Keratinocyte (primary cell): ENCODE measurements at regions not wholly inside any gene's neighbourhood (a gene's known extent, or its start where the extent isn't known, plus 50 kb on each side); places are given as distances from the start of the nearest gene placed in this dataset.

Source experiments
- DNase-seq: peaks from one replicate; pipeline ENCODE4 v3.0.0-alpha.2; 2011; ENCODE audit warnings: low read depth, missing footprints, low spot score
- FAIRE-seq: peaks from 2 replicates; lab custom pipeline; 2011; peaks lifted over from hg19 to GRCh38; lab: Jason Lieb, UNC
- H2AFZ ChIP-seq: 2 replicates; pipeline ENCODE4 v1.6.0; 2012; ENCODE audit warnings: low read length, control low read depth, inconsistent platforms; ENCODE audit not compliant: control insufficient read depth
- H3K27ac ChIP-seq: 2 replicates; pipeline ENCODE4 v1.5.1; 2011; ENCODE audit warnings: low read length; ENCODE audit not compliant: control insufficient read depth, insufficient read depth
- H3K27me3 ChIP-seq: 3 replicates; pipeline ENCODE4 v1.6.0; 2011; ENCODE audit warnings: low read length; ENCODE audit not compliant: control insufficient read depth, insufficient read depth; ENCODE audit errors: extremely low read depth
- H3K36me3 ChIP-seq, 2 experiments: 2 replicates in 1 of 2; 3 replicates in 1 of 2; pipeline ENCODE4 v1.5.1; 2011; ENCODE audit warnings: low read length in 2 of 2, mild to moderate bottlenecking in 1 of 2; ENCODE audit not compliant: control insufficient read depth in 2 of 2, insufficient read depth in 2 of 2; ENCODE audit errors: extremely low read depth in 1 of 2
- H3K4me1 ChIP-seq: 3 replicates; pipeline ENCODE4 v1.5.1; 2011; ENCODE audit warnings: low read length; ENCODE audit not compliant: control insufficient read depth, insufficient read depth; ENCODE audit errors: extremely low read depth
- H3K4me2 ChIP-seq: 3 replicates; pipeline ENCODE4 v1.6.0; 2011; ENCODE audit warnings: low read depth, low read length; ENCODE audit not compliant: control insufficient read depth, insufficient read depth; ENCODE audit errors: extremely low read depth
- H3K4me3 ChIP-seq, 3 experiments: fragments of 200-600 bp in 1 of 3; sonication (generic) in 1 of 3; 2 replicates in 2 of 3; 3 replicates in 1 of 3; pipeline ENCODE4 v1.5.1; 2011 to 2016; ENCODE audit warnings: low read length in 3 of 3, mild to moderate bottlenecking in 3 of 3, control low read depth in 2 of 3, inconsistent platforms in 1 of 3, low read depth in 1 of 3, mixed read lengths in 1 of 3, mixed run types in 1 of 3, moderate library complexity in 1 of 3; ENCODE audit not compliant: control insufficient read depth in 2 of 3, insufficient read depth in 2 of 3; ENCODE audit errors: extremely low read depth in 1 of 3
- H3K79me2 ChIP-seq: 2 replicates; pipeline ENCODE4 v1.6.0; 2012; ENCODE audit warnings: low read length; ENCODE audit not compliant: control insufficient read depth, insufficient read depth
- H3K9ac ChIP-seq: 3 replicates; pipeline ENCODE4 v1.6.0; 2011; ENCODE audit warnings: low read length; ENCODE audit not compliant: control insufficient read depth, insufficient read depth; ENCODE audit errors: extremely low read depth
- H3K9me1 ChIP-seq: 3 replicates; pipeline ENCODE4 v1.6.0; 2011; ENCODE audit warnings: low read length; ENCODE audit not compliant: control insufficient read depth, insufficient read depth; ENCODE audit errors: extremely low read depth
- H3K9me3 ChIP-seq: 2 replicates; pipeline ENCODE4 v1.5.1; 2012; ENCODE audit warnings: low read depth, low read length; ENCODE audit not compliant: control insufficient read depth
- H4K20me1 ChIP-seq: 3 replicates; pipeline ENCODE4 v1.6.0; 2011; ENCODE audit warnings: low read length; ENCODE audit not compliant: control insufficient read depth, insufficient read depth; ENCODE audit errors: extremely low read depth
- EZH2 ChIP-seq: IDR thresholded peaks from one replicate; pipeline ENCODE4 v1.6.1; 2012; ENCODE audit warnings: inconsistent platforms, mild to moderate bottlenecking, low read length, moderate library complexity
- dilution Hi-C: fragments of 300-500 bp; cut with MboI; formaldehyde crosslinking; loops from one replicate; pipeline ENCODE4 v1.7.0; 2020; ENCODE audit warnings: low sequenced_read_pairs; ENCODE audit not compliant: extremely low pct_ligation_motif_present
- TF ChIP-seq, protein P1 (sequence below), 3 experiments: IDR thresholded peaks in 1 of 3; conservative IDR thresholded peaks in 1 of 3; optimal IDR thresholded peaks in 1 of 3; 2 replicates in 2 of 3; 3 replicates in 1 of 3; pipeline versions ENCODE3 to v1.5.1; 2011; ENCODE audit warnings: low read length in 3 of 3, mild to moderate bottlenecking in 3 of 3, moderate library complexity in 2 of 3, control low read depth in 1 of 3, inconsistent platforms in 1 of 3; ENCODE audit not compliant: insufficient read depth in 2 of 3; ENCODE audit errors: extremely low read depth in 1 of 3

DNA sequence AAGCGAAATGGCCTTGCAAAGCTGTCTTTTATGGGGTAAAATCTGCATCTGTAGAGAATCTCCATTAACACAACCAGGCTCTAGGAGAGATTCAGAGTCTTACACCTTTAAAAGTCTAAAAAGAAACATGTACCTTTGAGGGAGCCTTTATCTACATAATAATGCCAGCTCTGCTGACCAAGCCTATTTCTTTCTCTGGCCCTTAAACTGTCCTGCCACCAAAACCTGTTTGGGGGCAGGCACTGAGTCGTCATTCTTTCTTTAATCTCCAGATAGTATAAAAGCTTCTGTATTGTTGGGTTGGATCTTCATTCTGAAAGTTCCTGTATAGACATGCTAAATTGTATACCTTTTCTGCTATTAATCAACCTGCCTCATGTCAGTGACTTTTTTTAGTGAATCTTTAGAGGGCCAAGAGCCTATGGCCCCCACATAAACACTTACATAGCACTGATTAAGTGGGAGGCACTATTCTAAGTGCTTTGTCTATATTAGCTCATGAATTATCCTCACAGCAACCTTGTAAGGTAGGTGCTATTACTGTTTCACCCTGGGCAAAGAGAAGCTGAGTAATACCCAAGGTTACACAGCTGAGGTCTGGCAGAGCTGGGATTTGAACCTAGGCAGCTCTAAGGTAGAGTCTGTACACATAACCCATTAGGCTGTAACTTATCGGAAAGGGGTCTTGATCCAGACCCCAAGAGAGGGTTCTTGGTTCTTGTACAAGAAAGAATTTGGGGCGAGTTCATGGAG lies 232.3 kb upstream of the DTNBP1 start:
- Histone ChIP-seq H2AFZ (no peak overlapping the region), H3K4me1 (peaks cover 9% of the 10 kb centered on the region), H3K27ac (no peak overlapping the region), H3K9ac (no peak overlapping the region), H3K9me3 (no peaks in the 10 kb centered on the region), H3K4me2 (no peak overlapping the region), H4K20me1 (no peaks in the 10 kb centered on the region), H3K4me3 (no peak overlapping the region), H3K27me3 (no peaks in the 10 kb centered on the region), H3K79me2 (no peaks in the 10 kb centered on the region), H3K36me3 (no peaks in the 10 kb centered on the region), H3K9me1 (no peaks in the 10 kb centered on the region)
- FAIRE-seq: no peak
- no peak for TF ChIP-seq EZH2
- TF ChIP-seq, protein P1, sequence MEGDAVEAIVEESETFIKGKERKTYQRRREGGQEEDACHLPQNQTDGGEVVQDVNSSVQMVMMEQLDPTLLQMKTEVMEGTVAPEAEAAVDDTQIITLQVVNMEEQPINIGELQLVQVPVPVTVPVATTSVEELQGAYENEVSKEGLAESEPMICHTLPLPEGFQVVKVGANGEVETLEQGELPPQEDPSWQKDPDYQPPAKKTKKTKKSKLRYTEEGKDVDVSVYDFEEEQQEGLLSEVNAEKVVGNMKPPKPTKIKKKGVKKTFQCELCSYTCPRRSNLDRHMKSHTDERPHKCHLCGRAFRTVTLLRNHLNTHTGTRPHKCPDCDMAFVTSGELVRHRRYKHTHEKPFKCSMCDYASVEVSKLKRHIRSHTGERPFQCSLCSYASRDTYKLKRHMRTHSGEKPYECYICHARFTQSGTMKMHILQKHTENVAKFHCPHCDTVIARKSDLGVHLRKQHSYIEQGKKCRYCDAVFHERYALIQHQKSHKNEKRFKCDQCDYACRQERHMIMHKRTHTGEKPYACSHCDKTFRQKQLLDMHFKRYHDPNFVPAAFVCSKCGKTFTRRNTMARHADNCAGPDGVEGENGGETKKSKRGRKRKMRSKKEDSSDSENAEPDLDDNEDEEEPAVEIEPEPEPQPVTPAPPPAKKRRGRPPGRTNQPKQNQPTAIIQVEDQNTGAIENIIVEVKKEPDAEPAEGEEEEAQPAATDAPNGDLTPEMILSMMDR (optimal IDR thresholded peaks at IDR 0.05 in 1 of 3, IDR thresholded peaks at IDR 0.05 in 1 of 3, conservative IDR thresholded peaks at IDR 0.05 in 1 of 3; ENCODE audit: extremely low read depth in 1 of 3, insufficient read depth in 2 of 3, low read length in 3 of 3): no peak
- no peak for DNase-seq
- dilution Hi-C loops: no loop called here

DNA sequence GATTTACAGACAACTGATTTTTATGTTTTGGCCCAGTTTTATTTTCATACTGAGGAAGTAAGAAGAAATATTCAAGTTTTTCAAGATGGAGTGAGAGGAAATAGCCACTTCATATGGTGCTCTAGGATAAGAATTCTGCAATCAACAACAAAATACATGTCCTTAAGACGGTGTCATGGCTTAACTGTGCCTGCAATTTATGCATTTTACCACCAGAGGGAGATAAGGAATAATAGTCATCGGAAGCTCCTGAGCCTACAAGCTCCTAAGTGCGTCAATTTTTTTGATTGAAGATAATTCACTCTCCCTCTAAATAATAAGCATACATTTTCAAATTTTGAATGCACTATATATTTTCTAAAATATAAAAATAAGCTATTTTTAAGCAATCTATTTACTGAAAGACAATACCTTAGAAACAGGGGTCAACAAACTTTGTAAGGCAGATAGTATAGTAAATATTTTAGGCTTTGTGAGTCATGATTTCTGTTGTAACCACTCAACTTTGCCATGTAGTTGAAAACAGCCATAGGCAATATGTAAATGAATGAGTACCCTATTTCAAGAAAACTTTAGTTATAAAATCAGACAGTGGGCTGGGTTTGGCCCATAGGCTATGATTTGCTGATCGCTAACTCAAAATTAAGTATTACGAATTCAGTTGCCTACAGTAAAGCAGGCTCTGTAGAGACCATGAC lies 230.9 kb upstream of the DTNBP1 start:
- H3K27me3 ChIP-seq: no peaks in the 10 kb centered on the region
- no peak overlapping the region for H3K27ac ChIP-seq
- H3K36me3 ChIP-seq: no peaks in the 10 kb centered on the region
- peaks cover 9% of the 10 kb centered on the region for H3K4me1 ChIP-seq
- H3K9me1 ChIP-seq: no peaks in the 10 kb centered on the region
- H4K20me1 ChIP-seq: no peaks in the 10 kb centered on the region
- no peak overlapping the region for H3K4me2 ChIP-seq
- no peak for TF ChIP-seq EZH2
- TF ChIP-seq, protein P1 (optimal IDR thresholded peaks at IDR 0.05 in 1 of 3, IDR thresholded peaks at IDR 0.05 in 1 of 3, conservative IDR thresholded peaks at IDR 0.05 in 1 of 3; ENCODE audit: extremely low read depth in 1 of 3, insufficient read depth in 2 of 3, low read length in 3 of 3): peak; percentile 41 to 68 (median 59)
- H3K79me2 ChIP-seq: no peaks in the 10 kb centered on the region
- no peak for FAIRE-seq
- H3K4me3 ChIP-seq: no peak overlapping the region
- dilution Hi-C loops: no loop called here
- H2AFZ ChIP-seq: no peak overlapping the region
- peak; percentile 54 for DNase-seq
- H3K9ac ChIP-seq: no peak overlapping the region
- no peaks in the 10 kb centered on the region for H3K9me3 ChIP-seq
